PC-9 (cell line): ENCODE measurements at regions not wholly inside any gene's neighbourhood (a gene's known extent, or its start where the extent isn't known, plus 50 kb on each side); places are given as distances from the start of the nearest gene placed in this dataset.

Experiments
- EZH2 ChIP-seq: fragments of 200-600 bp; sonication (generic); IDR thresholded peaks from 2 replicates; pipeline ENCODE4 v1.8.0; 2017; ENCODE audit warnings: antibody characterized with exemption, low read depth
- TF ChIP-seq, protein P1 (sequence below): fragments of 200-600 bp; sonication (generic); conservative IDR thresholded peaks from 2 replicates; pipeline ENCODE4 v1.6.1; 2017; ENCODE audit warnings: mixed run types, antibody characterized with exemption, mild to moderate bottlenecking, moderate library complexity

- TF ChIP-seq, protein P1, sequence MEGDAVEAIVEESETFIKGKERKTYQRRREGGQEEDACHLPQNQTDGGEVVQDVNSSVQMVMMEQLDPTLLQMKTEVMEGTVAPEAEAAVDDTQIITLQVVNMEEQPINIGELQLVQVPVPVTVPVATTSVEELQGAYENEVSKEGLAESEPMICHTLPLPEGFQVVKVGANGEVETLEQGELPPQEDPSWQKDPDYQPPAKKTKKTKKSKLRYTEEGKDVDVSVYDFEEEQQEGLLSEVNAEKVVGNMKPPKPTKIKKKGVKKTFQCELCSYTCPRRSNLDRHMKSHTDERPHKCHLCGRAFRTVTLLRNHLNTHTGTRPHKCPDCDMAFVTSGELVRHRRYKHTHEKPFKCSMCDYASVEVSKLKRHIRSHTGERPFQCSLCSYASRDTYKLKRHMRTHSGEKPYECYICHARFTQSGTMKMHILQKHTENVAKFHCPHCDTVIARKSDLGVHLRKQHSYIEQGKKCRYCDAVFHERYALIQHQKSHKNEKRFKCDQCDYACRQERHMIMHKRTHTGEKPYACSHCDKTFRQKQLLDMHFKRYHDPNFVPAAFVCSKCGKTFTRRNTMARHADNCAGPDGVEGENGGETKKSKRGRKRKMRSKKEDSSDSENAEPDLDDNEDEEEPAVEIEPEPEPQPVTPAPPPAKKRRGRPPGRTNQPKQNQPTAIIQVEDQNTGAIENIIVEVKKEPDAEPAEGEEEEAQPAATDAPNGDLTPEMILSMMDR = no peak
- TF ChIP-seq EZH2 = no peak
Observed at GRCh38 chr5:62790348-62790747, 211.7 kb downstream of the LRRC70 start.
